Esophagus squamous epithelium (tissue), 4 donors: ENCODE measurements at regions not wholly inside any gene's neighbourhood (a gene's known extent, or its start where the extent isn't known, plus 50 kb on each side); places are given as distances from the start of the nearest gene placed in this dataset.
"Not testable (repeated sequence)": the region's sequence is repeated elsewhere in the genome, so short reads cannot be mapped to it uniquely, and the experiment has no call there.

ENCODE experiments used
- POLR2A ChIP-seq, 4 donors: fragments of 450-650 bp; IDR thresholded peaks; one replicate each; pipeline ENCODE4 v1.6.1; 2017; ENCODE audit warnings: antibody characterized with exemption in 4 of 4, mild to moderate bottlenecking in 4 of 4, moderate library complexity in 3 of 4
- TF ChIP-seq, protein P1 (sequence below), 6 experiments: fragments of 450-650 bp in 4 of 6; fragments of 200-600 bp in 2 of 6; sonication (generic) in 2 of 6; IDR thresholded peaks; one replicate each; pipeline ENCODE4 v1.5.1; 2016 to 2019; ENCODE audit warnings: antibody characterized with exemption in 6 of 6, mild to moderate bottlenecking in 4 of 6, moderate library complexity in 4 of 6

DNA sequence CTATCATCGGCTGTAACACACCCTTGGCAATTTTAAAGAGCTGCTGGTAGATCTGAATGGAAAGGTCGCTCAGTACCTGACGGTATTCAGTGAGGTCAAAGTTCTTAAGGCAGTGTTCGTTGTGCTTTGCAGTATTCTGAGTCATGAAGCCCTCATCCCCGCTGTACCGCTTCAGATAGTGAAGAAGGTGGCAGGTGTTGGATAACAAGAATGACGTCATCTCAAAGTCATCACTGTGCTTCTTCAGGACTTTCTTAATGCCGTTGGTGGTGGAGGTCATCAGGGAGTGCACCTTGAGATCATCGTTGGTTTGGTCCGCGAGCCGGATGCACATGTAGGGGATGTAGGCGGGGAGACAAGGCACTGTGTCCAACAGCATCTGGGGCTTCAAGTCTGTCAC, 1522.8 kb downstream of the FOXD4L5 start:
- TF ChIP-seq, protein P1, sequence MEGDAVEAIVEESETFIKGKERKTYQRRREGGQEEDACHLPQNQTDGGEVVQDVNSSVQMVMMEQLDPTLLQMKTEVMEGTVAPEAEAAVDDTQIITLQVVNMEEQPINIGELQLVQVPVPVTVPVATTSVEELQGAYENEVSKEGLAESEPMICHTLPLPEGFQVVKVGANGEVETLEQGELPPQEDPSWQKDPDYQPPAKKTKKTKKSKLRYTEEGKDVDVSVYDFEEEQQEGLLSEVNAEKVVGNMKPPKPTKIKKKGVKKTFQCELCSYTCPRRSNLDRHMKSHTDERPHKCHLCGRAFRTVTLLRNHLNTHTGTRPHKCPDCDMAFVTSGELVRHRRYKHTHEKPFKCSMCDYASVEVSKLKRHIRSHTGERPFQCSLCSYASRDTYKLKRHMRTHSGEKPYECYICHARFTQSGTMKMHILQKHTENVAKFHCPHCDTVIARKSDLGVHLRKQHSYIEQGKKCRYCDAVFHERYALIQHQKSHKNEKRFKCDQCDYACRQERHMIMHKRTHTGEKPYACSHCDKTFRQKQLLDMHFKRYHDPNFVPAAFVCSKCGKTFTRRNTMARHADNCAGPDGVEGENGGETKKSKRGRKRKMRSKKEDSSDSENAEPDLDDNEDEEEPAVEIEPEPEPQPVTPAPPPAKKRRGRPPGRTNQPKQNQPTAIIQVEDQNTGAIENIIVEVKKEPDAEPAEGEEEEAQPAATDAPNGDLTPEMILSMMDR (IDR thresholded peaks at IDR 0.05) = not testable (repeated sequence)
- not testable (repeated sequence) for TF ChIP-seq POLR2A (IDR thresholded peaks at IDR 0.05)
